B cell (primary cell): ENCODE measurements at regions not wholly inside any gene's neighbourhood (a gene's known extent, or its start where the extent isn't known, plus 50 kb on each side); places are given as distances from the start of the nearest gene placed in this dataset.

Experiments
- CTCF ChIP-seq: fragments of 200-600 bp; IDR thresholded peaks from one replicate; pipeline ENCODE4 v1.8.0; 2022; ENCODE audit warnings: antibody characterized with exemption, mild to moderate bottlenecking
- EZH2 ChIP-seq: IDR thresholded peaks from 2 replicates; pipeline ENCODE4 v1.6.1; 2012; ENCODE audit warnings: borderline replicate concordance, low read depth, mild to moderate bottlenecking, moderate library complexity, low read length; ENCODE audit not compliant: insufficient read depth, poor library complexity, severe bottlenecking

GRCh38 chr4:110268790-110269189, 70.4 kb upstream of the ELOVL6 start:
- TF ChIP-seq CTCF (no peak), EZH2 (no peak)
